SU-DHL-6 (cell line): ENCODE measurements at regions not wholly inside any gene's neighbourhood (a gene's known extent, or its start where the extent isn't known, plus 50 kb on each side); places are given as distances from the start of the nearest gene placed in this dataset.

Source experiments
- H2AFZ ChIP-seq: fragments of 200-600 bp; sonication (generic); 2 replicates; pipeline ENCODE4 v1.6.1; 2014; ENCODE audit warnings: low read depth, mild to moderate bottlenecking, moderate library complexity, mixed read lengths, antibody characterized with exemption, low read length; ENCODE audit not compliant: severe bottlenecking
- H3F3A ChIP-seq: fragments of 200-600 bp; shearing (Covaris generic); 2 replicates; pipeline ENCODE4 v1.6.0; 2016; ENCODE audit warnings: antibody characterized with exemption, mild to moderate bottlenecking; ENCODE audit not compliant: insufficient read depth
- H3K27ac ChIP-seq: fragments of 200-600 bp; sonication (generic); 2 replicates; pipeline ENCODE4 v1.5.1; 2016; ENCODE audit warnings: low read depth, mild to moderate bottlenecking, low read length, moderate library complexity, mixed read lengths
- H3K27me3 ChIP-seq: fragments of 200-600 bp; sonication (generic), shearing (Covaris generic); 2 replicates; pipeline ENCODE4 v1.6.0; 2014; ENCODE audit warnings: mild to moderate bottlenecking, low read length
- H3K36me3 ChIP-seq: fragments of 200-600 bp; sonication (generic); 2 replicates; pipeline ENCODE4 v1.6.1; 2014; ENCODE audit warnings: mild to moderate bottlenecking, low read length, mixed read lengths
- H3K4me2 ChIP-seq: fragments of 300-600, 200-600 bp; shearing (Covaris generic), sonication (generic); 2 replicates; pipeline ENCODE4 v1.6.0; 2014; ENCODE audit warnings: low read length, low read depth, mild to moderate bottlenecking; ENCODE audit not compliant: poor library complexity, severe bottlenecking
- H3K4me3 ChIP-seq: fragments of 200-600 bp; sonication (generic); 2 replicates; pipeline ENCODE4 v1.5.1; 2014; ENCODE audit warnings: antibody characterized with exemption, low read length, mild to moderate bottlenecking, mixed read lengths; ENCODE audit not compliant: insufficient read depth, poor library complexity, severe bottlenecking
- H3K79me2 ChIP-seq: fragments of 200-600 bp; sonication (generic); 2 replicates; pipeline ENCODE4 v1.6.1; 2014; ENCODE audit warnings: mild to moderate bottlenecking, low read length, moderate library complexity; ENCODE audit not compliant: insufficient read depth
- H3K9ac ChIP-seq: fragments of 200-600 bp; sonication (generic); 2 replicates; pipeline ENCODE4 v1.7.0; 2014; ENCODE audit warnings: mild to moderate bottlenecking, low read length
- H3K9me2 ChIP-seq: fragments of 200-600 bp; sonication (generic); replicated peaks from 2 replicates; pipeline ENCODE4 v1.6.1; 2014; ENCODE audit warnings: low read length; ENCODE audit not compliant: insufficient read depth
- H3K9me3 ChIP-seq: fragments of 200-600 bp; sonication (generic); 2 replicates; pipeline ENCODE4 v1.6.1; 2014; ENCODE audit warnings: low read length, mixed read lengths; ENCODE audit not compliant: insufficient read depth
- H4K20me1 ChIP-seq: fragments of 200-600 bp; sonication (generic); 2 replicates; pipeline ENCODE4 v1.6.1; 2014; ENCODE audit warnings: low read depth, mild to moderate bottlenecking, antibody characterized with exemption, low read length, moderate library complexity, mixed read lengths
- EZH2phosphoT487 ChIP-seq: fragments of 200-600 bp; sonication (generic), shearing (Covaris generic); conservative IDR thresholded peaks from 2 replicates; pipeline ENCODE4 v1.6.1; 2018; ENCODE audit warnings: mild to moderate bottlenecking, antibody characterized with exemption, low read length, moderate library complexity, mixed read lengths
- TF ChIP-seq, protein P1 (sequence below): fragments of 200-600 bp; sonication (generic); IDR thresholded peaks from one replicate; pipeline ENCODE4 v1.5.1; 2017; ENCODE audit warnings: antibody characterized with exemption, mild to moderate bottlenecking, low read length, moderate library complexity; ENCODE audit not compliant: insufficient read depth, poor library complexity, severe bottlenecking

DNA sequence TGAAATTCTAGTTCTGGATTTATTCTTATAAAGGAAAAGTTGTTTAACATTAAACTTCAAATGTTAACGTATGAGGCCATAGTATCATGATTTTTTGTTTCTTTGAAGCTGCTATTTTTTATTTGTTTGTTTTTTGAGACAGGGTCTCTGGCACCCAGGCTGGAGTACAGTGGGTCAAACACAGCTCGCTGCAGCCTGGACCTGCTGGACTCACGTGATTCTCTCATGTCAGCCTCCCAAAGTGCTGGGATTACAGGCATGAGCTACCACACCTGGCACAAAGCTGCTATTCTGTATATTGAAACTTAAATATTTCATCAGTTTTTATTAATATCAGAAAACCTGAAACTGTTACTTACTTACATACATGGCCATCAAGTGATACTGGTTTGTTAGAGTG is 89.5 kb upstream of the RPRM start:
- H3K4me3 ChIP-seq: no peak overlapping the region
- H4K20me1 ChIP-seq: no peaks in the 10 kb centered on the region
- H3K27ac ChIP-seq: peak overlapping the region; percentile 64
- no peaks in the 10 kb centered on the region for H3K36me3 ChIP-seq
- H2AFZ ChIP-seq: no peak overlapping the region
- no peaks in the 10 kb centered on the region for H3K27me3 ChIP-seq
- no peaks in the 10 kb centered on the region for H3K9me2 ChIP-seq
- H3K9me3 ChIP-seq: no peaks in the 10 kb centered on the region
- H3F3A ChIP-seq: no peaks in the 10 kb centered on the region
- peak overlapping the region; percentile 32 for H3K4me2 ChIP-seq
- H3K79me2 ChIP-seq: no peaks in the 10 kb centered on the region
- no peak for TF ChIP-seq EZH2phosphoT487
- TF ChIP-seq, protein P1, sequence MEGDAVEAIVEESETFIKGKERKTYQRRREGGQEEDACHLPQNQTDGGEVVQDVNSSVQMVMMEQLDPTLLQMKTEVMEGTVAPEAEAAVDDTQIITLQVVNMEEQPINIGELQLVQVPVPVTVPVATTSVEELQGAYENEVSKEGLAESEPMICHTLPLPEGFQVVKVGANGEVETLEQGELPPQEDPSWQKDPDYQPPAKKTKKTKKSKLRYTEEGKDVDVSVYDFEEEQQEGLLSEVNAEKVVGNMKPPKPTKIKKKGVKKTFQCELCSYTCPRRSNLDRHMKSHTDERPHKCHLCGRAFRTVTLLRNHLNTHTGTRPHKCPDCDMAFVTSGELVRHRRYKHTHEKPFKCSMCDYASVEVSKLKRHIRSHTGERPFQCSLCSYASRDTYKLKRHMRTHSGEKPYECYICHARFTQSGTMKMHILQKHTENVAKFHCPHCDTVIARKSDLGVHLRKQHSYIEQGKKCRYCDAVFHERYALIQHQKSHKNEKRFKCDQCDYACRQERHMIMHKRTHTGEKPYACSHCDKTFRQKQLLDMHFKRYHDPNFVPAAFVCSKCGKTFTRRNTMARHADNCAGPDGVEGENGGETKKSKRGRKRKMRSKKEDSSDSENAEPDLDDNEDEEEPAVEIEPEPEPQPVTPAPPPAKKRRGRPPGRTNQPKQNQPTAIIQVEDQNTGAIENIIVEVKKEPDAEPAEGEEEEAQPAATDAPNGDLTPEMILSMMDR: no peak
- no peak overlapping the region for H3K9ac ChIP-seq

DNA sequence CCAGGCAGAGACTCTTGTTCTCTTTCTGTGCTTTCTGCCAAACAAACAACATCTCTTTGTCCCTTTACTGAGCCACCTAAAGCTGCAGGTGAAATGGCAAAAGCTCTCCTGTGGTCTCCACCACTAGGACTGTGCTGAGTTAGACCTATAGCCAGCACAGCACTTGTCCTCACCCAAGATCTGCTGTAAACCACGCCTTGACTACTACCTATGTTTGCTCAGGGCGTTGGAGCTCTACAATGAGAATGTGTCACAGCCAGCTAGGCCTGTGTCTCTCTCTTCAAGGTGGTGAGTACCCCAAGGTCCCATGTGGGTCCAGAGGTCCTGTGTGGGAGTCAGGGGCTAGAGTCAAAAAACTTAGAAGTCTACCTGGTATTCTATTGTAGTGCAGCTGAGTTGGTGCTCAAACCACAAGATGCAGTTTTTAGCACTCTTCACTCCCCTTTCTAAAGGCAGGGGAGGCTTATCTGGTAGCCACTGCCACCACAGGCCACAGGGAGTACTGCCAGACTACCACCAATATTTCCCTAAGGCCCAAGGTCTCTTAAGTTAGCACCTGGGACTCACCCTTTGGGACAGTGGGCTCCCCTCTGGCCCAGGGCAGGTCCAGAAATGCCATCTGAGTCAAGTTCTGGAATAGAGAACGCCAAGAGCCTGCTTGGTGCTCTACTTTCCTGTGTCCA is 96.8 kb upstream of the RPRM start:
- Histone ChIP-seq H3K27me3 (no peaks in the 10 kb centered on the region), H4K20me1 (no peaks in the 10 kb centered on the region), H3K9me2 (no peaks in the 10 kb centered on the region), H3K9me3 (no peaks in the 10 kb centered on the region), H3K4me3 (no peak overlapping the region), H3F3A (no peaks in the 10 kb centered on the region), H3K27ac (no peak overlapping the region), H3K9ac (no peak overlapping the region), H2AFZ (no peak overlapping the region), H3K36me3 (no peaks in the 10 kb centered on the region), H3K4me2 (peak overlapping the region; percentile 10), H3K79me2 (no peaks in the 10 kb centered on the region)
- TF ChIP-seq EZH2phosphoT487: no peak
- TF ChIP-seq, protein P1: no peak

DNA sequence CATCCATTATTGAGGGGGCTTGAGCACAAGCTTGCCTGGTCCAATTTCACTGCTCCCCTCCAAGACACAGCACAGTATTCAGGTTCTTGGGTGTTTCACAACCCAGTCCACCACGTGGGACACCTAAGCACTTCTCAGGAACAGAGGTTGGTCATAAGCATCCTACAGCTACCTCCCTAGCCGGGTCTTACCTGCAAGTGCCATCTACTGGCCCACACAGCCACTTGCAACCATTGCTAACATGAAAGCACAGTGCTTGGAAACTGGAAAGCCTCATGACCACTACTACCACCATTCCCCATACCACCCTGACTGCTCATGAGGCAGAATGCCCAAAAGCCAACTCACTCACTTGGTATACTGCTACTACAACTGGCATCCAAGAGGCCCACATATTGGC is 105.7 kb upstream of the RPRM start:
- no peaks in the 10 kb centered on the region for H3K27me3 ChIP-seq
- H2AFZ ChIP-seq: no peak overlapping the region
- no peaks in the 10 kb centered on the region for H3F3A ChIP-seq
- H3K4me2 ChIP-seq: no peak overlapping the region
- no peaks in the 10 kb centered on the region for H3K9me2 ChIP-seq
- H3K79me2 ChIP-seq: no peaks in the 10 kb centered on the region
- H3K9ac ChIP-seq: no peak overlapping the region
- no peaks in the 10 kb centered on the region for H3K36me3 ChIP-seq
- H4K20me1 ChIP-seq: no peaks in the 10 kb centered on the region
- H3K27ac ChIP-seq: no peak overlapping the region
- H3K4me3 ChIP-seq: no peak overlapping the region
- H3K9me3 ChIP-seq: peaks cover 6% of the 10 kb centered on the region; the same call in 1 of the 2 replicates
- TF ChIP-seq, protein P1: no peak
- no peak for TF ChIP-seq EZH2phosphoT487
